Fibroblast of lung (primary cell): ENCODE measurements at regions not wholly inside any gene's neighbourhood (a gene's known extent, or its start where the extent isn't known, plus 50 kb on each side); places are given as distances from the start of the nearest gene placed in this dataset.

Source experiments
- EZH2 ChIP-seq: IDR thresholded peaks from 2 replicates; pipeline ENCODE4 v1.5.1; 2012; ENCODE audit warnings: low read length, control low read depth, mild to moderate bottlenecking; ENCODE audit errors: missing control alignments
- TF ChIP-seq, protein P1 (sequence below), 2 donors: IDR thresholded peaks in 1 of 2; conservative IDR thresholded peaks in 1 of 2; 1 replicate in 1 of 2; 2 replicates in 1 of 2; pipeline ENCODE4 v1.5.1; 2011 to 2012; ENCODE audit warnings: low read length in 2 of 2, control low read depth in 1 of 2, inconsistent platforms in 1 of 2, low read depth in 1 of 2, mild to moderate bottlenecking in 1 of 2

- TF ChIP-seq, protein P1, sequence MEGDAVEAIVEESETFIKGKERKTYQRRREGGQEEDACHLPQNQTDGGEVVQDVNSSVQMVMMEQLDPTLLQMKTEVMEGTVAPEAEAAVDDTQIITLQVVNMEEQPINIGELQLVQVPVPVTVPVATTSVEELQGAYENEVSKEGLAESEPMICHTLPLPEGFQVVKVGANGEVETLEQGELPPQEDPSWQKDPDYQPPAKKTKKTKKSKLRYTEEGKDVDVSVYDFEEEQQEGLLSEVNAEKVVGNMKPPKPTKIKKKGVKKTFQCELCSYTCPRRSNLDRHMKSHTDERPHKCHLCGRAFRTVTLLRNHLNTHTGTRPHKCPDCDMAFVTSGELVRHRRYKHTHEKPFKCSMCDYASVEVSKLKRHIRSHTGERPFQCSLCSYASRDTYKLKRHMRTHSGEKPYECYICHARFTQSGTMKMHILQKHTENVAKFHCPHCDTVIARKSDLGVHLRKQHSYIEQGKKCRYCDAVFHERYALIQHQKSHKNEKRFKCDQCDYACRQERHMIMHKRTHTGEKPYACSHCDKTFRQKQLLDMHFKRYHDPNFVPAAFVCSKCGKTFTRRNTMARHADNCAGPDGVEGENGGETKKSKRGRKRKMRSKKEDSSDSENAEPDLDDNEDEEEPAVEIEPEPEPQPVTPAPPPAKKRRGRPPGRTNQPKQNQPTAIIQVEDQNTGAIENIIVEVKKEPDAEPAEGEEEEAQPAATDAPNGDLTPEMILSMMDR (conservative IDR thresholded peaks at IDR 0.05 in 1 of 2, IDR thresholded peaks at IDR 0.05 in 1 of 2; ENCODE audit: low read depth in 1 of 2, low read length in 2 of 2): no peak
- TF ChIP-seq EZH2: no peak
Measured at GRCh38 chr5:4817767-4818166, 322.4 kb upstream of the ADAMTS16 start.
